Stromal cell of bone marrow (primary cell): ENCODE measurements at regions not wholly inside any gene's neighbourhood (a gene's known extent, or its start where the extent isn't known, plus 50 kb on each side); places are given as distances from the start of the nearest gene placed in this dataset.
"Not testable (repeated sequence)": the region's sequence is repeated elsewhere in the genome, so short reads cannot be mapped to it uniquely, and the experiment has no call there.

ENCODE experiments used
- DNase-seq: peaks from one replicate; pipeline ENCODE4 v3.0.0-alpha.2; 2012; ENCODE audit warnings: low read depth

DNA sequence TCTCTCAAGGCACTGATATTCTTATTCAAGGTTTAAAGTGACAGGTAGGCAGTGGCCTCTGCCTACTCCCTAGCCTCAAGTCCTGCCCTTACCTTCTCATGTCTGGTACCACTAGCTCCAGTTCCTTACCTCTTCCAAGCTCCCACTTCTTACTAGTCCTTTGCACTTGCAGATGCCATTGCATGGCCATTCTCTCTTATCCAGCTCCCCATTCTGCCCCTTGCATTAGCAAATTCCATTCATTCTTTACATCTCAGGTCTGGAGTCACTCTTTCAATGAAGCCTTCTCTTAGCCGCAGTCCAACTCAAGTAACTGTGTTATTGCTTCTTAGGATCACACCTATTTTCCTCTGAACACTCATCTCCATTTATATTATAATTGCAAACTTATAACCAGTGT is 807.1 kb downstream of the EDEM1 start:
- no peak for DNase-seq

DNA sequence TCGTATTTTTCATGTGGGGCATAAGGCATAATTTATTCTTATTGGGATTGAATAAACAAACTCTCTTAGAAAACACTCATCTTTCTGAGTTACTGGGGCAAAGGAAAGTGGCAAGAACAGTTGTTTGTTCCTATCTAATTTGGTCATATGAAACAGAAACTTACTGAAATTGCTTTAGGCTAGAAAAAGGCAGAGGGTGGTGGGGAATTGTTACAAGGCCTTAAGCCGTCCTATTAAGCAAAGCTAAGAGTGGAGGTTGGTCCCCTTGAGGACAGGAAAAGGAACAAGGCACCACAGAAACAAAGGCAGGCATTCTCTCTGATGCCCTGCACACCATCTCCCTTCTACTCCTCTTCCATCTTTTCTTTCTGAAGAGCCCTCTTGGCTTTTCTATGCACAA is 830.9 kb downstream of the EDEM1 start:
- DNase-seq = no peak

DNA sequence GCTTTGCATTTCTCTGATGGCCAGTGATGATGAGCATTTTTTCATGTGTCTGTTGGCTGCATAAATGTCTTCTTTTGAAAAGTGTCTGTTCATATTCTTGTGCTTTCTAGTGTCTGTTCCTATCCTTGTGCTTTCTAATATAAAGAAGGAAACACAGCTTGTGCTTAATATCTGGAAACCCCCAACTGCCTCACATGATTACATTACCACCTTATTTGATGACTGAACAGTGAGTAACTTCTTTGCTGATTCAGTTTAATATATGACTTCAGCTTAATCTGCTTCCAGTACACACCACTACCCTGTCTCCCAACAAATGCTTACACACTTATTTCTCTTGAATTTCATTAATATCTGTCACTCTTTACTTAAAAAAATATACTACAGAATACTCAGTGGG is 835.1 kb downstream of the EDEM1 start:
- no peak for DNase-seq

DNA sequence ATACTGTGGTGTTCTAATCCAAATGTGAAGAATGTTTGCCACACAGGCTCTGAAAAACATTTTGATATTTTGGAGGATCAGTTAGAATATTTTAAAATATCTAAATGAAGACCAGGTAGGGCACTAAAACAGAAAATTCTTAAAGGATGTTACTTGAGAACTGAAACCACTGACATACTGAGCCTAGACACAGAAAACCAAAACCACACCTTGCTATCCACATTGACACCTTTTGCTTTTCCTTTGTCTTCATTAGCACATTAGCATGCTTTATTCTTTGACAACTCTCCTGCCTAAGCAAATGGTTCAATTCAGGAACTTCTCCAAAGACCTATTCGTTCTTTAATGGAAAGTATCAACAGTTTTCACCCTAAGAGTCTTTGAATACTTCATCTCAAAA is 835.9 kb upstream of the GRM7 start:
- no peak for DNase-seq

DNA sequence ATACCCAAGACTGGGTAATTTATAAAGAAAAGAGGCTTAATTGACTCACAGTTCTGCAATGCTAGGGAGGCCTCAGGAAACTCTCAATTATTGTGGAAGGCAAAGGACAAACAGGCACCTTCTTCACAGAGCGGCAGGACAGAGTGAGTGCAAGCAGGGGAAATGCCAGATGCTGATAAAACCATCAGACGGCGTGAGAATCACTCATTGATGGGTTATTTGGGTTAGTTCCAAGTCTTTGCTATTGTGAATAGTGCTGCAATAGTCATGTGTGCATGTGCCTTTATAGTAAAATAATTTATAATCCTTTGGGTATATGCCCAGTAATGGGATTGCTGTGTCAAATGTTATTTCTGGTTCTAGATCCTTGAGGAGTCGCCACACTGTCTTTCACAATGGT is 830.3 kb upstream of the GRM7 start:
- DNase-seq = not testable (repeated sequence)

DNA sequence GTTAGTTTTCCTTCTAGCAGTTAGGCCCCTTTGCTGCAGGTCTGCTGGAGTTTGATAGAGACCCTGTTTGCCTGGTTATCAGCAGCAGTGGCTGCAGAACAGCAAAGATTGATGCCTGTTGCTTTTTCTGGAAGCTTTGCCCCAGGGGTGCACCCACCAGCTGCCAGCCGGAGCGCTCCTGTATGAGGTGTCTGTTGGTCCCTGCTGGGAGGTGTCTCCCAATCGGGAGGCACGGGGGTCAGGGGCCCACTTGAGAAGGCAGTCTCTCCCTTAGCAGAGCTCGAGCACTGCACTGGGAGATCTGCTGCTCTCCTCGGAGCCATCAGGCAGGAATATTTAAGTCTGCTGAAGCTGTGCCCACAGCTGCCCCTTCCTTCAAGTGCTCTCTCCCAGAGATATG is 825.3 kb upstream of the GRM7 start:
- no peak for DNase-seq

DNA sequence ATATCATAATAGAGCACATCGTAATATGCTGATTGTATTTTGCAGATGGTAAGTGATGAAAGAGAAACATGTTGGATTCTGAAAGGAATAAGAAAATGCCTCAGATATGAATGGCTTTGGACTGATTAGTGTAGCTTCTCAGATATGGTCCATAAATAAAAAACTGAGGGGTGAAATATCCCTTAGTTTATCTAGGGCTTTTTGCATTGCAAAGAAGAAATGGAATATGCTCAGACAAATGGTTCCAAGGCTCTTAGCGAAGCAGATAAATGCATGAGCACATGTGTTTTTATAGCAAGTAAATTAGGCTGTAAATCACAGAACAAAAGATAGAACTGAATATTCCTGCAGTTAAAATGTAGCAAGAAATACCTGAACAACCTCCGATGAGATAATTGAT is 820.9 kb upstream of the GRM7 start:
- DNase-seq = no peak

DNA sequence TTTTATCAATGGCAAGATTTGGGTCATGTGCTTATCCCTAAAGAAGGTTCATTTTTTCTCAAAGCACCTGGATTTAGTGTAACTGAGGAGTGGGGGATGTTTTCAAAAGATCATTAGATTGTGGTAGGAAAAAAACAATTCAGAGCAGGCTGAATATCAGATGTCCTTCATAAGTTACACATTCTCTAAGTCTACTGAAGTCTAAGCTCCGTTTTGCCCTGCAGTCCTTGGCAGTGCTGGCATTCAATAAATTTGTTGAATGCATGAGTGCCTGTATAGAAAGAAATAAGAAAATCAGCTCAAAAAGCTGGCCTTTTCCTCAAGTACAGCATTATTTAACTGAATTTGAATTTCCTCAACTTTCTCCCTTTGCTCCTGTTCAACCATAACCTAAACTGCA is 819.0 kb upstream of the GRM7 start:
- DNase-seq = no peak

DNA sequence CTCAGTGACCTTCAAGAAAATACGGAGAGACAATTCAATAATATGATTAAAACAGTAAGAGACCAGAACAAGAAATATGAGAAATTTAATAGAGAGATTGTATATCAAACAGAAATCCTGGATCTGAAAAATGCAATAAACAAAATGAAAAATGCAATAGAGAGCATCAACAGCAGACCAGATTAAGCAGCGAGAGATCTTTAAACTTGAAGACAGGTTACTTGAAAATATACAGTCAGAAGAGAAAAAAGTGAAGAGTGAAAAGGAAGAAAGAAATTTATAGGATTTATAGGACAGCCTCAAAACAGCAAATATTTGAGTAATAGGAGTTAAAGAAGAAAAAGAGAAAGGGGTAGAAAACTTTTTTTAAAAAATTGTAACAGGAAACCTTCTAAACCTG is 813.9 kb upstream of the GRM7 start:
- DNase-seq = no peak

DNA sequence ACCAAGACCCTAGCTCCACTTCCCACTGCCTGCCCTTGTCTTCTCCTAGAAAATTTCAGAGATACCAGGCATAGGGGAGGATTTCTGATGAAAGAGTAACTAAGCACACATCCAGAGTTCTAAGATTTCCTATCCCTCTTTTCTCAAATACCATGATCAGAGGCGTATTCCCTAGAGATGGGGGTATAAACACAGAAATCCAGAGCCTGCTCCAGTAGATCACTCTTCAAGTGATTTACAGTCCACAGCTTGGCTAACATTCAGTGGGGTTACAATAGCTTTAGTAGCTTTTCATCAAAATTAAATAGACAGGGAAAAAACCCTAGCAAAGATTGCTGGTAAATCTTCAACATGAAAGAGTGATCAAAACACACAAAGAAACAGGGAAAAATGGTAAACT is 800.7 kb upstream of the GRM7 start:
- DNase-seq = no peak

DNA sequence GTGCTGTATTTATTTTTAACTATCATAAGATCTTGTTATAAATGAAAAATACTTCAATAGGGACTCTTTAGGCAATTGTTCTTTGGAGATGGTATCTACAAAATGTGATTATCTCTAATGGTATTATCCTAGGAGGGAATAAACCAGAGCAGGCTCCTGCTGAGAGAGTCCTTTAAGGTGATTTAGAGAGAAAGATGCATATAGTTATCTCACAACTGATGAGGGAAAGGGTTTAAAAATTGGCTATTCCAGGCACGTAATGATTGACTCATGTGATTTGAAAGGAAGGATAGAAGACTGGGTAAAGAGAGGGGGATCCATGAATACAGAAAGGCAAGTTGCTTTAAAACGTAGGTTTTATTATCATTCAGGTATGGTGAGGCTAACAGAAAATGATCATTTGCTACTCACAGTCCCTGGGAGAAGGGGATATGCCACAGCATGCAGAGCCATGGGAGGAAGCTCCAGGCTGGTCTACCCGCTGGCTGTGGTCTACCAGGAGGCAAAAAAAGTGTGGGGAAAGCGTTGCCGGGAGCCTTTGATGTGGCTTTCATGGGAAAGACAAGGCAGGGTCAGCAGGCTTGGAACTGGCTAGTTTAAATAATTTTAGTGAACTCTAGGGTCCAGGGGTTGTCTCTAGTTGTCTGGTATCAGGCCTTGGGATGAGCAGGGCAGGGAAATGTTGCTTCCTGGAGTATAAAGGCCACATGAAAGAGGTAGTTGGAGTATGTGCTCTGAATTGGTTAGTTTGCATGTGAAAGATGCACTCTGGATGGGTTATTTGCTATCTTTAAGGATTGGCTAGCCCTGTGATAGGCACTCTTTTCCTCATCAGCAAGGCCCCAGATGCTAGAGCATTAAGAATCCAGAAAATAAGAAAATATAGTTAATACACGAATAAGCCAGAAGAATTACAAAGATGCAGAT is 798.4 kb upstream of the GRM7 start:
- DNase-seq = no peak

DNA sequence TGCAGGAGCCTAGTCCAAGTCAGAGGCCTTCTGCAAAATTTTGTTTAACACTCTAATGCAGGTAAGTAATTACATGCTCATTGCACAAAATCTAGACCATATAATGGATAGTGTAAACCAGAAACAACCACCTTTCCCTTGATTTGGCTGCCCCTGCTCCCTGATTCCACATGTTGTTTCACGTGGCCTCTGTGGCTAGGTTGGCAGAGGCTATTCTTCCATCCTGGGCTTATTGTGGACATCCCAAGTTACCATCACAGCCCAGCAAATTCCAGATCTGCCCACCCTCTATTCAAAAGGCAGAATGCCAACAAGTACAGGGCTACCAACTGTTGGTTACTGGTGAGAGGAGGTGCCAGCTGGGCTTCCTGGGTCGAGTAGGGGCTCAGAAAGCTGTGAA is 794.5 kb upstream of the GRM7 start:
- DNase-seq = no peak

DNA sequence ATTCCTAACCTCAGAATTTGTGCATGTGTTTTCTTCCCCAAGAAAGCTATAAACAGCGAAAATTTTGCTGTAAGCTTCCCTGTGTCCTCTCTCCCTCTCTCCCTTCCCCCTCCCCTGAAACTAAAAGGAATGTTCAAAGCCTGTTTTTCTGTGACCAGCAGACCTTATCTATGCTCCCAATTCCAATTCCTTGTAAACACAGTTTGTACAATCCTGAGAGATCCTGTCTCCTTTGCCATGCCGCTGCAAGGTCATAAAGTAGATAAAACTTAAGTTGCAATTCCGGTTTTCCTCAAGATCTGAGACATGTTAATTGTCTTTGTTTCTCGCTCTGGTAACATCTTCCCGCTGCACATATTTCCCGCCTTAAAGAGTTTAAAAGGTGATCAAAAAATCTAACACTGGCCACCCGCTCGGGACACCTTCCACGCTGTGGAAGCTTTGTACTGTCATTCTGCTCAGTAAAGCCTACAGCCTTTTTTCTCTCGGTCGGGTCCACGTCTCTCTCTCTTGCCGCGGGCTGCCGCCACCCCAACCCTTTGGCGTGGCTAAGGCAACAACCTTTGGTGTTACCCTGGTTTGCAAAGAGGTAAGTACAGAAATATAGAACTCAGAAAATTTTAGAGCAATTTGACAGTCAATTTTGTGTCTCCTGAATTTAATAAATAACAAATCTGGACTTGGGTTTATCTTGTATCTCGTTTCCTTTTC is 793.9 kb upstream of the GRM7 start:
- not testable (repeated sequence) for DNase-seq

DNA sequence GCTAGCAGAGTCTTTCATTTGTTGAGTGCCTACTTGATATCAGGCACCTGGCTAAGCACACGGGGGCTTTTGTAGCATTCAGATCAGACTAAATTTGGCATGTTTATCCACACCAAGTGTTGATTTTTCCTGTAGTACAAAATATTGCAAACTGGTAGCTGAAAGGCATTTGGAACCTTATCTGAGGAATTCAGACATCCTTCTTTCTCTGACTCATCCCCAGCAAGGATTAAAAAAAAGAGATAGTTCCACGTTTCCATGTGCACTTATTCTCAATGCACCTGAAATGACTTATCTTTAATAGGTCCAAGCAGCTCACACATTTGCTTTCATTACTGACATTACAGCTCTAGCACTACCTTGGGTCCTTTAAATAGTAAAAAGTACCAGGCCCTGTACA is 786.0 kb upstream of the GRM7 start:
- no peak for DNase-seq

DNA sequence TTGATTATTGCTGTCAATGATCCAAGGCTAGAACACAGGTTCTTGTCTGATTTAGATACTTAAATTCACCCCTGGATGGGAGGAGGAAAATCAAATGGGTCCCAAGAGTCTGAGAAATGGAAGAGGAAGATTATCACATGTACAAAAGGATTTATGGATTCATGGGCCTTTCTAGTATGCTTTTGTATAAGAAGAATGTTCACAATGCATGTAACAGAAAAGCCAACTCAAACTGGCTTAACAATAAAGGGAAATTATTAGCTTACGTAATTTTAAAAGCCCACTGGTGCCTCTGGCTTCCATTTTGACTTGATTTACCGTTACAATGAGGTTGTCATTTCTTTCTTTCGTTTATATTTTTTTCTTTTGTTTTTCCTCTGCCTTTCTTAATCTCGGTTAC is 782.5 kb upstream of the GRM7 start:
- no peak for DNase-seq

DNA sequence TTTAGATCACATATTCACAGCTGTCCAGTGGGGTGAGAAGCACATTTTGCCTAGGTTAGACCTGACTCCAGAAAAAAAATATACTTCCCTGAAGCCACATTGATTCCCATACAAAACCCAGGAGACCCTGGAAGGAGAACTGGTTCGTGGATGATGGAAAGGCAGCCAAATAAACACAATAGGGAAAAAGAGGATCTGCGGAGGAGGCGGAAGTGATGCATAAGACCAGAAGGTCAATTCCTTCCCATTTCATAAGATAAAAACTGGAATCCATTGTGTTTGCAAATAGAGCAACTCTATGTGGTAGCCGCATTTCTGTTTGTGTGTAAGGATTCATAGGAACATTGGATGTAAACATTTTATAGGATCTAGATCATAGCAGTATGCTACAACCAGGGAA is 781.9 kb upstream of the GRM7 start:
- no peak for DNase-seq

DNA sequence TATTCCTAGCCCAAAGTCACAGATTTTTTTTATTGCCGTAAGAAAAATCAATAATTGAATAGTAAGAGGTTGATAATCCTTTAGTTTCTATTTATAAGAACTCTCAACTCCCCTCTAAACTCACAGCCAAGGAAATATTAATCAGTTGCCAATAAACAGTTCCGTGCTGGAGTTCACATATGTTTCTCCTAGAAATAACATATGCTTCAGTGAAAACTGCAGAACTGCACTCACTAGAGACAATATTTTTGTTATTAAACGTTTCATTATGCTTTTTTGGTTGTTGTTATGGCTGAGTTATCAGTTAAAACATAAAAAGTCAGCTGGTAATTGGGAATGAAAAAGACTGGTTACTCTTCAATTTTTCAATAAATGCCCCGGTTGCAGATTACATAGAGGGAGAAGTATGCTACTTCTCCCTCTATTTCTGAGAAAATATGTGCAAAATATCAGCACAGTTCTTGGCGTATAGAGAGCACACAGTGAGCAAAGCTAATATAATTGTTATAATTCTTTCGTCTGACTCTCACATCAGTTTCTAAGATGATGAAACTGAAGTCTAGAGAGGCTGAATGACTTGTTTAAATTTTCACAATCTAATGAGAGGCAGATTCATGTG is 781.2 kb upstream of the GRM7 start:
- no peak for DNase-seq

DNA sequence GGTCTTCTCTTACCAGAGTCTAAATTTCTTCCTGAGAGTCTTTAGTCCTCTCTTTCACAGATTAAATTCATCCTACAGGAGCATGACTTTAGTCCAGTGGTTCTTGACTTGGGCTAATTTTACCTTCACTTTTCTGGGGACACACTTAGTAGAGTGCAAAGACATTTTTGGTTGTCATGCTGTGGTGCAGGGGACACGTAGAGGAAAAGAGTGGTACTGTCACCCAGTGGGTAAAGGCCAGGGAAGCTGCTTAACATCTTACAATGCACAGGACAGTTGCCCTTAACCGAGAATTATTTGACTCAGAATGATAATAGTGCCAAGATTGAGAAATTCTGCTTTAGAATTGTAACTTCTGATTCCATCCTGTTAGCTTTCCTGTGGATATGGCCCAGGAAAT is 772.5 kb upstream of the GRM7 start:
- DNase-seq = no peak

DNA sequence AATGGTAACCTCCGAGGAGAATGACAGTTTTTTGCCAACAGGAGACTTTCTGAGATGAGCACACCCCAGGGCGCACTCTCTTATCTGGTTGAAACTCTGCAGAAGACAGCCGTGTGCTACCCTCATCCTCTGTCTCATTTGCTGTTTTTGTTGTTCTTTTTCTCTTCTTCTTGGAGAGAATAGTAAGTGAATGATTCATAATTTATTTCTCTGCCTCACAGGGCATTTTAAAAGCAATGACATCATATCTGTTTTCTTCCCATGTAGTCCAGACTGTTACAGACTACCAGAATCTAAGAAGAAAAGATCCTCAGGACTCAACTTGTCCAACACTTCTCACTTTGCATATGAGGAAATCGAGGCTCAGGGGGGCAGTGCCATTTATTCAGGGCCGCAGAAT is 771.1 kb upstream of the GRM7 start:
- no peak for DNase-seq

DNA sequence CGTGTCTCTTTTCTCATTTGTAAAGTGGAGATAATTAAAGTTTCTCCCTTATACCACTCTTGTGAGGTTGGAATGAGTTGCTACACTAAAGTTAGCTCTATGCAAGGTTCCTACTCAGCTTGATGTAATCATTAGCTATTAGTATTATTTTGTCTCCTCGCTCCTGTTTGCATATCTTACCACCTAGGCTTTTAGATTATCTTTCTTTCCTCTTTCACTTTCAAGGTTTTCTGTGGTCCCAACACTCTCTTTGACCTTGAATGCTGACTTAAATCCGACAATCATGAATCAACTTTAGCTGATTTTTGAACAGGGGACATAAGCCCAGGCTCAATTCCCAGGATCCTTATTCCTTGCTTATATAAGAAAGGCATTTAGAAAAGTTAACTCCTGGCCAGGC is 769.7 kb upstream of the GRM7 start:
- DNase-seq = no peak

DNA sequence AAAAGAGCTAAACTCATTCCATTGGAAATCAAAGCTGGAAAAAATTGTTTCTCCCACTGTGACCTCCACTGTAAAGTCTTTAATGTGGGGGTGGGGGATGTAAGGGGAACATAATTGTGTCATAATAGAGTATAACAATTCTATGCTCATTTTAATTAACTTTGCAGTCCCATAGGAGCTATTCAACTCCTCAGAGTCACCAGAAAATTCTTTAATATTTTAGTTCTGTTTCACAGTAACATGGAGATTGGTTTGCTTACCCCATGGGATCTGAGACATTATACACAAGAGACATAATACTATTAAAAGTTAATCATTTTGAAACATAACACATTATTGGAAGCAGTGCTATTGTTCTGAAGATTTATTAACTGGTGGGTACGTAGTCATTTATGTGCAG is 765.9 kb upstream of the GRM7 start:
- DNase-seq = no peak

DNA sequence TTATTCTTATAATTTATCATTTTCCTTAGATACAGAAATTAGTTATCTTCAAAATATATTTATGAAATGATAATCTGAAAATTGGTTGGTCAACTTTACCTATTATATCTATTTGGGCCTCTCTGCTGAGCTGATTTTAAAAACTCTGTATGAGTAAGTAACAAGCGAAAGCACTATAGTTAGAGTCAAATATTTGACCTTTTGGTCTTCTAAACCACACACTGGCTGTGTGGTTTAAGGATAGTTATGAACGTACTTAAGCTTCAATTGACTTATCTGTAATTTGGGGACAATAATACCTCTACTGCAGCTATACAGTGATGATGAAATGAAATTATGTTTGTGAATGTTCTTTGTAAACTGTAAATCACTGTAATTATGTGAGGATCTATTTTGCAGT is 763.9 kb upstream of the GRM7 start:
- DNase-seq = no peak

DNA sequence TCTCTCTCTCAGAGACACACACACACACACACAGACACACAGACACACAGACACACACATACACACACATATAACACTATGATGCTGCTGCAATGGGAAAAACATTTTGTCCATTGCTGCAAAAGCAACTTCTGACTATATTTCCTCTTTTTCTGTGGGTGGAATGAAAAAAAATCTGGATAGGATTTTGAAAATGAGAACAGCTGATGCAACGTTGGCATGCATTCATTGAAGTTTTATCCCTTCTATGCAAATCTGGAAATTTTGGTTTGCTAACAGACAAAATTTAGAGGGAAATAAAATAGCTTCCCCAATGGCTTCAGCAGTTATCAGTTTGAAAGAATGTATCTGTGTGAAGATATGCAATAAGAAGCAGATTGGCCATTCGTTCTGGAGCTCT is 763.4 kb upstream of the GRM7 start:
- DNase-seq = no peak
